Epithelial cell of prostate (primary cell): ENCODE measurements at regions not wholly inside any gene's neighbourhood (a gene's known extent, or its start where the extent isn't known, plus 50 kb on each side); places are given as distances from the start of the nearest gene placed in this dataset.

Experiments used
- DNase-seq: peaks from one replicate; pipeline ENCODE4 v3.0.0-alpha.2; 2011; ENCODE audit warnings: low read depth, low spot score
- H3K27ac ChIP-seq: fragments of 450-650 bp; 2 replicates; pipeline ENCODE4 v1.5.1; 2017; ENCODE audit warnings: mild to moderate bottlenecking

DNA sequence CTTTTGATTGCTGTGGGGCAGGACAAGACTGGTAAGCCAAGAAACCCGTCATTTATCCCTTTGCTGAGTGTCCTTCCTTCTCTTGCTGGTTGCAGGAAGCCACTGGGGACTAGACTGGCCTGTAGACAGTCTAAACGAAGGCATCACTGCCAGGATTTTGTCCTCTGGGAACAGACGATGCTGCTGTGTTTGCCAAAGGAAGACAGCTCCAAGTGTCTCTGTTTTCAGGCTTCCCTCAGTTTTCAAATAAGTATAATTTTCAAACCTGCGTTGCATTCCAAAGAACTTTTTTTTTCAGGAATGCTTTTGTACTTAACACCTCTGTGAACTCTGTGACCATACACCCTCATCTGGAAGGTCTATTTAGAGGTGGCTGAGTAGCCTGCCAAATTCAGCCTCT is 269.4 kb downstream of the HLX start:
- DNase-seq, result no peak

DNA sequence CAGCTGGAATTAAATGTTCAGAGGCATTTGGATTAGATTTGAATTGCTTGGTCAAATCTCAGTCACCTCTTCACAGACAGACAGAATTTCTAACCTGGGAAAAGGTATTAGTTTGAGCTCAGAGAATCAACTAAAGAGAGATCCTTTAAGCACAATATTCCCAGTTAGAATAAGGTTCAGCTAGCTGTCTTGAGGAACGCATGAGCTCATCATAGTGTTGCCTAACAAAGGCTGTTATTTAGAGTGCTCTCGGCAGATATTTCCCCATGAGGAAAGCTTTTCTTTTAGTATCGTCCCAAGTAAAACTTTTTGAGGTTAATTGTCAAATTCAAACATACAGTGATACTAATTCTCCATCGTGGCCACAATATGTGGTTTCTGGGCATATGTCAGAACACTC is 269.9 kb downstream of the HLX start:
- DNase-seq, result no peak
- H3K27ac ChIP-seq, result no peak overlapping the region

More for the DNA sequence above, 269.4 kb downstream of the HLX start:
- H3K27ac ChIP-seq, result no peak overlapping the region

DNA sequence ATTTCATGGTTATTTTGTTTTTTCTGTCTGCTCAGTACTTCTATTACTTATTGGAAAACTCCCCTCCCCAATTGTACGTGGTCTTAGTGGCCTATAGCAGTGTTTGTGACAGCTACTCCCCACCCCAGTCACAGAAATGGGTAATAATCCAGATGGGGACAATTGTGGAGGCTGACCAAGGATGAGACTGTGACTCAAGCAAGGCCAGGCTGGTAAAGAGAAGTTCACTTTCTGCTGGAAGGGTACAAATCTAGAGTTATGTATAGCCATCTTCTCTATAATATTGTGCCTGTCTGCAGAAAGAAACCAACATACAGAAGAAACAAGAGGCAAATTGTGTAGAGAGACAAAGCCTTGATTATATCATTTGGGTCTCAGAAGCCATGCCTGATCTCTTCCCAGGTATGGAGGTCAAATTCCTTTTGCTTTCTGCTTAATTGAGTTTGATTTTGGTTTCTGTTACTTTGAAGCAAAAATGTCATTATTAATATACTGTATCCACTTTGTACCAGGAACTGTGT is 270.4 kb downstream of the HLX start:
- no peak for DNase-seq
- H3K27ac ChIP-seq, result no peak overlapping the region

DNA sequence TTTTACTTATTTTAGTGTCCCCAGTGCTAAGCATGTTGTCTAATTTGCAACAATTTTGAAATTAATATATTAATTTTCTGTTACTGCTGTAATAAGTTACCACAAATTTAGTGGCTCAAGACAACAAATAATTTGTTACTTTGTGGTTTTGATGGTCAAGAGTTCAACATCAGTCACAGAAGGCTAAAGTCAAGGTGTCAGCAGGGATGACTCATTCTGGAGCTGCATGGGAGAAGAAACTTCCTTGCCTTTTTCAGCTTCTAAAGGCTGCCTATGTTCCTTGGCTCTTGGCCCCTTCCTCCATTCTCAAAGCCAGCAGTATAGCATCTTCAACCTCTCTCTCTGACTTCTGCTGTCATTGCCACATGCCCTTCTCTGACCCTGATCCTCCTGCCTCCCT is 271.8 kb downstream of the HLX start:
- DNase-seq, result no peak
- no peak overlapping the region for H3K27ac ChIP-seq

DNA sequence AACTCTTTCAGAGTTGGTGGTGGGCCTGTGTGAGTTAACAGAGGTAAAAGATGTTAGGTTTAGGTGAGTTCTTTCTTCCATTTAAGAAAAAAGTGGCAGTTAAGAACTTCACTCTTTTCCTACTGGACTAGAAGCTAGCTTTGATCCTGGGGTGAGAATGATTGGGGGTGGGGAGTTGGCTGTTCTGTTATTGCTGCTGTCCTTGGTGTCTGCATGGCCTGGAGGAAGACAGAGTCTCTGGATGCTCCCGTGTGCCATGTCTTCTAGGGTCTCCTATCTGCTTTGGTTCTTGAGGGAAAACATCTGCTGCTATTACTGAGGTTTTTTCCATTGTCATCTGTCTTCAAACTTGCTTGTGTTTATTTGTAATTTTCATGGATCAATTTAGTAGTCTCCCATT is 275.7 kb downstream of the HLX start:
- DNase-seq, result no peak

DNA sequence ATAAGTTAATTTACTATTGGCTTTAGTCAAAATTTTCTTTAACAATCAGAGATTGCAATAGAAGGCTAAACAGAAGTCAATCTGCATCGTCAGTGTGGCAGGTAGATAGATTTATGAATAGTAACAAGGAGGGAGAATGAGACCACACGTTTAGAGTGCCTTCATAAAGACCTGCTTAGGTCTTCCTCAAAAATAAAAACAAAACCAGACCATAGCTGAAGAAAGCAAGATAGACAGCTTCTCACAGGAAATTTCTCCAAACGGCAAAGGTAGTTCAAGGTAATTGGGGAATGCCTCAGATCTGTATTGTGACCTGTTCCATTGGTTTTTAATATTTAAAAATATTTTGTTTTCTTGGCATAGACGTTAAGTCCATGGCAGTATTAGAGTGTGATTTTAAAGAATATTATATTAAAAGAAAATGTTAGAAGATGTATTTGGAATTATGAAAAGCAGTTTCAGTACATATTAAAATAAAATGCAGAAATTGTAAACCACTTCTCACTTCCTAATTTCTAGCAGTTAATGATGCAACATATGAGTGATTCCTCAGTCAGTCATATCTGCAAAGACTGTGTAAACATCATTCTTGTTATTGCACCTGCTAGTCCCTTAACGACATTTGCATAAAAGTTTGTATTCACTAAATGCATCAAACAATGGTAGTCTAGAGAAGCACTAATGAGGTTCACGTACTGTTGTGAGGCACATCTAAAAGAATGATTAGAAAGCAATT is 278.0 kb downstream of the HLX start:
- DNase-seq, result no peak
- no peak overlapping the region for H3K27ac ChIP-seq

More for the DNA sequence above, 275.7 kb downstream of the HLX start:
- H3K27ac ChIP-seq, result no peak overlapping the region

DNA sequence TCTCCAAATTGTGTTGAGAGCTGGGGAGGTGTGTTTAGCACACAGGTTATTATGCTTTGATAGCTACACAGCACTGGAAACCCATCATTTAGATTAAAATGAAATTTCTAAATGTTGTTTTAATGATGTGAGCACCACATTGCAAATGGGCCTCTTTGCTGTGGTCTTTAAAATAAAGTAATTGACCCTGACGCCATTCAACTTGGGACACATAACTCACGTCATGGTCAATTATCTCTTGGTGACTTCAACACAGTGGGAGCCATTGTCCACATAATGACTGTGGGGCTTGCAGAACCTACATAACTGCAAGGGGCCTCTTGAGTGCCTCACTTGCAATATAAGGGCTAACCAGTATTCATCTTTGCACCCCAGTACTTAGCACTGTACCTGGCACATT is 280.4 kb downstream of the HLX start:
- DNase-seq, result no peak
- H3K27ac ChIP-seq, result no peak overlapping the region

DNA sequence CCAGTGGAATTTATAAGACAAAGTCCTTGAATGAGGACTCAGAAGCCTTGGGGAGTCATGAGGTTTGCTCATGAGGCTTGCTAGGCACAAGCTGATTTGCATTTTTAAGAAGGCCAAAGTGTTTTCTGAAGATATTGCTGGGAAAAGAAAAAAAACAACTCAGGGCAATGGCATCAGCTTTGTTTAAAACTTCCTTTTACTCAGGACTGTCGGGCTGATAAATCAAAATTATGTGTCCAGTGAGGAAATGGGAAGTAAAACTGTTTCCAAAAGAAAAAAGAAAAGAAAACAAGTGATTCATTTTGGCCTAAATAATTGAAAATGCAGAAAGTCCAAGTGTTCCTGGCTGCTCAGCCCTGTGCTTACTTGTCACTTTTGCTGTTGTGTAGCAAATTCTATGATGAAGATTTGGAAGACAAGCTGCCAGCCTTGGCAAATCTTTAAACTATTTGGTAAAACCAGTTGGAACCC is 282.4 kb downstream of the HLX start:
- no peak for DNase-seq
- no peak overlapping the region for H3K27ac ChIP-seq

DNA sequence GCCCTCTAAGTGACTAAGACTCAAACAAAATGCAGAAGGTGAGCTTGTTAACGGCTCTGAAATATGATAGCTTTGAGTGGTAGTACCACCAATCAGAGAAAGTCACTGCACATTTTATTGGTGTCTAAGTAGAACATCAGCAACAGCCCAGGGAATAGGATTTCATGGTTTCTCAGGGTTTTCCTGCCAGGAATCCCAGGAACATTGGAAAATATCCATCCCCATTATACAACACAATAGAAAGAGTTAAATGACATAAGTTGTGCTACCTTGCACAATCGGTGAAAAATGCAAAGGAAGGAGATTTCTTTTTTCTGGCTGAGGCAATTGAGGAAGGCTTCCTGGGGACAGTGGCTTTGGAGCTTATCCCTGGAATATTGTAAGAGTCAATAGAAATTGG is 283.1 kb downstream of the HLX start:
- H3K27ac ChIP-seq, result no peak overlapping the region
- no peak for DNase-seq

DNA sequence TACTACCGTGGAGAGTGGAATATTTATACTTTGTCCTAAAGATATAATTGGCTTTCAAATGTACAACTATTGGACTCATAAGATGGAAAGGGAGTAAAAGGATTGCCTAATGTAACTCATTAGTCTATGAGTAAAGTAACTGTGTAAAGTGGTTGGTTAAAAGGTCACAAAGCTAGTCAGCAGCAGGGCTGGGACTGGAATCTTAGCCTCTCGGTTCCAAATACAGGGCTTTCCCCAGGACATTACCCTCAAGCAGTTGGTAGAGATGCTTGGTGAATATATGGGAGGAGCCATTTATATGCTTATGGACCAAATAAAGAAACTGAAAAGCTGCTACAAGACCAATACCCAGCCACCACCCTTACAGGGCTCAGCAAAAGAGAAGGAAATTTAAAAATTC is 283.7 kb downstream of the HLX start:
- DNase-seq, result no peak
- no peak overlapping the region for H3K27ac ChIP-seq

DNA sequence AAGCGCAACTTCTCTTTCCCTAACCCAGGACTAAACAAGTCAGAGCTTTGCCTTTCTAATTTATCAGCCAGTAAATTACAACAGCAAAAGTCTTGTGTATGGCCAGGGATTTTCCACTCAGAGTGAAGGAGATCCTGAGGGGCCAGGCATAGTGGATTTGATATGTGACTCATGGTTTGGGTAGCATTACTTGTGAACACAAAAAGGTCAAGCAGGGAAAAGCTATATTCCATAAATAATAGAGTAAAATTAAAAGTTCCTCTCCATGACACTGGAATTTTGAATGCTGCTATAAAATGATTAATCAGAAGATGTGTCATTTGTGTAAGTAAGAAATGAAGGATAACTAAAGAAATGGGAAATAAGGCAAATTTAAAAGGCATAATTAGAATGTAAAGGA is 284.8 kb downstream of the HLX start:
- no peak overlapping the region for H3K27ac ChIP-seq
- DNase-seq, result no peak

DNA sequence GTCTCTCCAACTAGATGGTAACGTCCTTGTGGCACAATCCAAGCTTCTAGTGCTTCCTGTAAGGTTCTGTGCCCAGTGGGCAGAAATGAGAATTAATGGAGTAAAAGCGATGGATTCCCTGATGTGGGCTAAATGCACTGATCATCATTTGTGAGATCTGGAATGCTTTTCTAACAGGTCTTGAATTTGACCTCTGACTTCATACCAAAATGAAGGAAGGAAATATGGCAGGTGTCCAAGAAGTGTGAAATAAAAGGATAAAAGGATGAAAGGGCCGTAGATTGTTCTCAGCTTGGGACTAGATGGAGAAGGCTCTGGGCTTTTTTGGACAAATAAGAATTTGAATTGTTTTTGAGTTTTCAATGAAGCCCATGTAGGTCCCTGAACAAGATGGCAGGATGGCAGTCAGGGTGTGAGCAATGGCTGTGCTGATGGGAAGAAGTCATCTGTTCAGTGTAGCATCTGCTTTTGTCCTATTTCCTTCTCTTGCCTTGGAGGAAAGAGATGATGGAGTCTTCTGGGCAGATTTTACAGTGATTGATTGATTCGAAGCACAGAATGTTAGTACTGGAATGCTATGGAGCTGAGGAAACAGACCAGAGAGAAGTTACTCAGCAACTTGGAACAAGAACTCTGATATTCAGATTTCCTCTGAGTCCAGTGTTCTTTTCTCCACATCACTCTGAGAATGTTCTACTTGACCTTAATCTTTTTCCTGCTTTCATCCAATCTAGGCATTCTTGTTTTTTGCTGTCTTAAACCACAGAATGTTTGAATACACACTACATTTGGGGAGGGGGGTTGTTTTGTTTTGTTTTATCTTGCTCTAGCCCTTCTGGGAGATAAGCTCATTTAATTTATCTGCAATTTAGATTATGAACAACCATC is 286.0 kb downstream of the HLX start:
- no peak for DNase-seq
- no peak overlapping the region for H3K27ac ChIP-seq

DNA sequence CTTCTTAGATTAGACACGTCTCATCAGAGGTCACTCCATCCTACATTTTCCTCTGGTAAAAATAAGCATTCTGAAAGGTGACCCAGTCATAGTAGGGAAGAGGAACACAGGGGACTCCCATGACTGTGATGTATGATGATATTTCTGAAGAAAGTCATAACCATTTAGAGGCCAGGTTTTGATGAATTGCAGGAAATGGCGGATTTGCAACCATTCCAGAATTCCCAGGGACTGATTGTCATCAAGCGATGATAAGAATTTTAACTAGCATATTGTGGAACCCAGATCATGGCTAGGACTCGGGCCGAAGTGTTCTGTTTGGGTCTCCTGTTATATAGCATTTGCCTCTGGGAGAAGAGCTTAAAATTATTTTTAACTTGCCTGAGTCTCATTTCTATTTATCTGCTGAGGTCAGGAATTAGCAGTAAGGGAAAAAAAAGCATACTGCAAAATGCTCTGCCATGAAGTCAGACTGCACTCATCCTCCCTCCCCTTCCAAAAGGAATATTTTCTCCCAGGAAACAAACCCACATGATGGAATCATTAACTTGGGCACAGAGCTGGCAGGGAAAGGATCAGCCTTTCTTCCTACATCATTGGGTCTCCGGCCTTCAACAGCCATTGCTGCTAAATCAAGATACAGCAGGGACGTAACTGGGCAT is 286.7 kb downstream of the HLX start:
- DNase-seq, result no peak
- H3K27ac ChIP-seq, result no peak overlapping the region

DNA sequence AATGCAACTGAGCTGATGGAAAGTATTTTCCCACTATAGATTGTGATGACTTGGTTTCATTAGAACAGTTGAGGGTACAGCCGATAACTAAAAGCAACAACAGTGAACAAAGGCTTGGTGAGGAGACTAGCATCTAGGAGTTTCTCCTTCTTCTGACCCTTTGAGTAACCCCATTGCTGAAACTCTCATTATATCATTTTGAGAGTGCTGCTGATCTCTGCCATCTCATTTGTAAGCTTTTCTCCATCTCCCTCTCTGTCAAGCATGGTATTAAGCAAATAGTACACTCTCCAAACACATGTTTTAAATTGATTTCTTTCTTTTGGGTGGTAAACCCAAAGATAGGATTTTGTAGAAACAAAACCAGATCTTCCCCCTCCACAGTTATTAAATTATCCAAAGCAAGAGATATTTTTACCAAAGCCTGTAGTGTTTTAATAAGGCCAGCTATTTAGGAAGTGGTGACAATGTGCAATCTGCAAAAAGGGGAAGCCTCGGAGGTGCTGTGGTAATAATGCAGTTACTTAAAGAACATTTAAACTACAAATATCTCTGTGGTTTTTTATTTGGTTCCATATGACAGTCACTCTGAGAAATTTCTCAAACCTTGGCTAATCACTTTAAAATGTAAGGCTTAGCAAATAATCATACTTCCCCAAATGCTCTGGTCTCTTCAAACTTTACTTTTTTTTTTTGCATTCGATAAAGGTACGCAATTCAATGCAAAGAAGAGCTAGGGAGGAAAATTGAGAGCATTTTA is 287.5 kb downstream of the HLX start:
- DNase-seq, result no peak
- no peak overlapping the region for H3K27ac ChIP-seq

DNA sequence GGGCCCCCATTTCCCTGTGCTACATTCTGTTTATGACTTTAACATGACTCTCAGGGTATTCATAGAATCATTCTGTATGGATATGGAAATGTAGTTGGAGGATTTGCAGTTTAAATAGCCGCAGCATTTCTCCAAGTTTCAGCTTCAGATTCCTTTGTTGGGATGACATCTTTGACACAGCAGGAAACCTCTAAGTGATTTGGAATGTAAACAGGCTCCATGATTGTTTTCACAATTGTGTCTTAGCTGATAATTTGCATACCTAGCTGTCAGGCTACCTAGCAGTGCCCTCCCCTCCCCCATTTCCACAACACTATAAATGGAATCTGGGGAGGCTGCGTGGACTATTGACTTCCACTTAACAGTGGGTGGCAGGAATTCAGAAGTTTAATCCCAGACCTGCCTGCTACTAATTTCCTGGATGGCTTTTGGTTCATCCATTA is 290.2 kb downstream of the HLX start:
- DNase-seq, result no peak
- no peak overlapping the region for H3K27ac ChIP-seq

DNA sequence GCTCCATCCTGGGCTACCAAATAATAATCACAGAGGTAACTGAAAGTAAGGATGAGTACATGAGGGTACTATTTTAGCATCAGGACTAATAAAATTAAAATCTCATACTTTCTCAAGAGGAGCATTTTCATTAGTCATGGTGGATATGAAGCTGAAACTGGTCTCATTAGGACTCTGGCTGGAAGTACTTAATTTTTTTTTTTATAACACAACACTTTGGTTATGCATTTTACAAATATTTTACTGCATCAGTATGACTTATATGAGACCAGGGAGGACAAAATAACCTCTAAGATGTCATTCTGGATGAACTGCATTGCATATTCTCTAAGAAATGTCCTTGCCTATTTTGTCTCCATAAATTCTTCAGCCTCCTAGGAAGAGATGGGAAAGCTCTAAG is 290.9 kb downstream of the HLX start:
- no peak for DNase-seq
- no peak overlapping the region for H3K27ac ChIP-seq

DNA sequence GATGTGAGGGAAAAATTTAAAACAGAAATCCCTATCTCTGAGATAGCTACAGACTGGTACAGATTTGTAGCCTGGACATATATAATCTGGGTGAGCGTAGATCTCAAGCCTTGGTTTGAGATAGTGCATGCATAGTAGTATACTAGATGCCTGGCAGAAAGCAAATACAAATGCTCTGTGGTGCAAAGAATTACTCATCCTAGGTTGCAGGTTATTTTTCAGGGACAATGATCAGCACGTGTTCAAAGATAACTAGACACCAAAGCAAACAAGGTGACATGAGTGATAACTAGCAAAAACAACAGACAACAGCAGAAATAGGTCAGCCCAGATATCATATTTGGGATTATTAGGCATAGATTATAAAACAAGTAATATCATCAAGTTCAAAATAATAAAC is 292.5 kb downstream of the HLX start:
- H3K27ac ChIP-seq, result no peak overlapping the region
- DNase-seq, result no peak

DNA sequence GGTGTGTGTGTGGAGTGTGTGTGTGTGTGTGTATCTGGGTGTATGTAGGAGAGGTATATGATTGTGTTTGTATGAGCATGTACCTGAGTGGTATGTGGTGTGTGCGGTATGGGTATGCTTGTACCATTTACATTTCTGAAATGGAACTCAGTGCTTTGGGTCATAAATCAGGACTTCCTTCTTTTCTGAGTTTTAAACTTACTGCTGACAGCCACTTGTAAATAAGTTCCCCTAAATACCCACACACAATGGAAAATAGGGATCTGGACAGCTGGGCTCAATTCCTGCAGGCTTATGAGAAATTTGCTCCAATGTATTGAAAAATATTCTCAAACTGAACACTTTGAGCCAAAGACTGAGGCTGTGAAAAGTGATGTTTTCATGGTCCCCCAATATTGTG is 293.6 kb downstream of the HLX start:
- no peak overlapping the region for H3K27ac ChIP-seq
- no peak for DNase-seq

DNA sequence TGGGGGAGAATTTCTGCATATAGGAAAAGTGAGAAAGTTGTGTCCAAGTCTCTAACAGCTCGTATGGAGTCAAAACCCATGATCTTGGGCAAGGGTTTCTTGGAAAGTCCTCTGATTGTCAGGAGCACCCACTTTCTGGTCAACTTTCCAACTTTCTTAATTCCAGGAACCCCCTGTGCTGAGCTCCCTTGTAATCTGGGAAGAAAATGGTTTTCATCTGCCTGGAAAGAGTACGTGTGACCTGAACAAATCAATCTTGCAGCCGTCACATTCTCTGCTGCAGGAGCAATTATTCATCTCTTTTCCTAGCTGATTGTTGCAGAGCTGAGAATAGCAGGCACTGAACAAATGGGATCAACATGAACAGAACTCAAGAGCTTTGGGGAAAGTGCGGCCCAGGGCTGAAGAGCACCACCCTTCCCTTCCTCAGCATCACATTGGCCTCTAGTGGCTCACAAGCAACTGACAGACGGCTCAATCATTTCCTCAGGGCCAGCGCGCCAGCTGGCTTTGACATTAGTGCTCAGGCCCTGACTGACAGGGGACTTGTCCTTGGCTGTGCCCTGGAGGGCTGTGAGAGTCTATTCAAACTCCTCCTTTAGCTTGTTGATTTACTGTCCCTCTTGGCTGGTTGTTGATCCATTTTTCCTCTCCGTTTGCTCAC is 295.2 kb downstream of the HLX start:
- H3K27ac ChIP-seq, result no peak overlapping the region
- DNase-seq, result no peak

DNA sequence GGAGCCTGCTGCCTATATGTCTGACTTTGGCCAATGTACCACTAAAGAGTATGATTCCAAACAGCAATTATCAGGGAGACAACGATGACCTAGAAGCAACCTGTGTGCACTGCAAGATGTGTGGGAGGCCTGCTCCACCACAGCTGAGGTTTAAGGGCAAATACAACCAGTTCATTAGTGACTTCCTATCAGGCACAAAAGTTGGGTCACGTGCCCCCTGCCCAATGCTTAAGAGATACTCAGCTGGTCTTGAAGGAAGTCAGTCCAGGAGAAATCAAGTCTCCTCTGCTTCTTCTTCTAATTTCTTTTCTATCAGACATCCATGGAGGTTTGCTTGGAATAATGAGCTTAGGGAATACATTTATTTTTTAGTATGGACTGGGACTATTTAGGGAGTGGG is 296.0 kb downstream of the HLX start:
- H3K27ac ChIP-seq, result no peak overlapping the region
- DNase-seq, result no peak
